ENCODE measurements at regions not wholly inside any gene's neighbourhood (a gene's known extent, or its start where the extent isn't known, plus 50 kb on each side); places are given as distances from the start of the nearest gene placed in this dataset.

- Histone ChIP-seq H3K4me3 (ENCODE audit: low read length) (no peak overlapping the region), H3K27me3 (ENCODE audit: low read depth, low read length) (no peaks in the 10 kb centered on the region), H3K27ac (ENCODE audit: low read length) (no peak overlapping the region), H3K4me1 (ENCODE audit: low read length) (no peaks in the 10 kb centered on the region), H3K36me3 (replicated peaks; ENCODE audit: low read depth, low read length) (no peaks in the 10 kb centered on the region), H3K79me2 (ENCODE audit: low read length) (no peaks in the 10 kb centered on the region), H3K9me3 (ENCODE audit: insufficient read depth, low read length) (no peaks in the 10 kb centered on the region), H2AFZ (ENCODE audit: low read depth, low read length) (no peak overlapping the region), H4K20me1 (ENCODE audit: insufficient read depth, low read length) (no peaks in the 10 kb centered on the region), H3K4me2 (ENCODE audit: low read length) (no peak overlapping the region), H3K9ac (ENCODE audit: low read length) (no peak overlapping the region)
- TF ChIP-seq EZH2phosphoT487 (IDR thresholded peaks at IDR 0.05; ENCODE audit: low read depth) (no peak), CTCF (IDR thresholded peaks at IDR 0.05; ENCODE audit: low read depth, low read length) (no peak)
Observed at GRCh38 chr6:105765239-105765638, 320.9 kb upstream of the PRDM1 start.

- Histone ChIP-seq H3K27ac (ENCODE audit: low read length) (no peak overlapping the region), H3K79me2 (ENCODE audit: low read length) (no peaks in the 10 kb centered on the region)
- TF ChIP-seq EZH2phosphoT487 (IDR thresholded peaks at IDR 0.05; ENCODE audit: low read depth) (no peak), CTCF (IDR thresholded peaks at IDR 0.05; ENCODE audit: low read depth, low read length) (no peak)
Observed at GRCh38 chr6:105764315-105764714, 321.8 kb upstream of the PRDM1 start.

GRCh38 chr6:105763866-105764265 is 322.3 kb upstream of the PRDM1 start:
- H3K79me2 ChIP-seq (ENCODE audit: low read length) = no peaks in the 10 kb centered on the region
- no peaks in the 10 kb centered on the region for H3K27me3 ChIP-seq (ENCODE audit: low read depth, low read length)
- no peak overlapping the region for H3K4me2 ChIP-seq (ENCODE audit: low read length)
- H4K20me1 ChIP-seq (ENCODE audit: insufficient read depth, low read length) = no peaks in the 10 kb centered on the region
- H2AFZ ChIP-seq (ENCODE audit: low read depth, low read length) = no peak overlapping the region
- H3K36me3 ChIP-seq (replicated peaks; ENCODE audit: low read depth, low read length) = no peaks in the 10 kb centered on the region
- H3K4me1 ChIP-seq (ENCODE audit: low read length) = no peaks in the 10 kb centered on the region
- H3K9ac ChIP-seq (ENCODE audit: low read length) = no peak overlapping the region
- TF ChIP-seq EZH2phosphoT487 (IDR thresholded peaks at IDR 0.05; ENCODE audit: low read depth) (no peak), CTCF (IDR thresholded peaks at IDR 0.05; ENCODE audit: low read depth, low read length) (no peak)
- no peak overlapping the region for H3K4me3 ChIP-seq (ENCODE audit: low read length)
- no peak overlapping the region for H3K27ac ChIP-seq (ENCODE audit: low read length)
- H3K9me3 ChIP-seq (ENCODE audit: insufficient read depth, low read length) = no peaks in the 10 kb centered on the region

More at GRCh38 chr6:105764315-105764714, 321.8 kb upstream of the PRDM1 start:
- H3K9ac ChIP-seq (ENCODE audit: low read length) = no peak overlapping the region
- no peaks in the 10 kb centered on the region for H3K27me3 ChIP-seq (ENCODE audit: low read depth, low read length)
- no peaks in the 10 kb centered on the region for H3K4me1 ChIP-seq (ENCODE audit: low read length)
- H3K4me2 ChIP-seq (ENCODE audit: low read length) = no peak overlapping the region
- no peaks in the 10 kb centered on the region for H3K36me3 ChIP-seq (replicated peaks; ENCODE audit: low read depth, low read length)
- H4K20me1 ChIP-seq (ENCODE audit: insufficient read depth, low read length) = no peaks in the 10 kb centered on the region
- no peaks in the 10 kb centered on the region for H3K9me3 ChIP-seq (ENCODE audit: insufficient read depth, low read length)
- H3K4me3 ChIP-seq (ENCODE audit: low read length) = no peak overlapping the region
- H2AFZ ChIP-seq (ENCODE audit: low read depth, low read length) = no peak overlapping the region

- Histone ChIP-seq H3K36me3 (replicated peaks; ENCODE audit: low read depth, low read length) (no peaks in the 10 kb centered on the region), H3K27ac (ENCODE audit: low read length) (no peak overlapping the region), H3K9me3 (ENCODE audit: insufficient read depth, low read length) (no peaks in the 10 kb centered on the region), H3K4me3 (ENCODE audit: low read length) (no peak overlapping the region), H3K27me3 (ENCODE audit: low read depth, low read length) (no peaks in the 10 kb centered on the region), H3K4me2 (ENCODE audit: low read length) (no peak overlapping the region), H2AFZ (ENCODE audit: low read depth, low read length) (no peak overlapping the region), H4K20me1 (ENCODE audit: insufficient read depth, low read length) (no peaks in the 10 kb centered on the region), H3K79me2 (ENCODE audit: low read length) (no peaks in the 10 kb centered on the region), H3K9ac (ENCODE audit: low read length) (no peak overlapping the region), H3K4me1 (ENCODE audit: low read length) (peaks cover 25% of the 10 kb centered on the region)
- TF ChIP-seq CTCF (IDR thresholded peaks at IDR 0.05; ENCODE audit: low read depth, low read length) = no peak
- TF ChIP-seq EZH2phosphoT487 (IDR thresholded peaks at IDR 0.05; ENCODE audit: low read depth) = no peak
Observed at GRCh38 chr6:105760746-105761145, 325.4 kb upstream of the PRDM1 start.
